Sigmoid colon (tissue), 6 donors: ENCODE measurements at regions not wholly inside any gene's neighbourhood (a gene's known extent, or its start where the extent isn't known, plus 50 kb on each side); places are given as distances from the start of the nearest gene placed in this dataset.
A peak's percentile ranks its signal among the peaks of the same experiment; 100 is the strongest.

Experiments
- DNase-seq: peaks from one replicate; pipeline ENCODE4 v3.0.0-alpha.2; 2019
- H3K27ac ChIP-seq, 4 donors: fragments of 200-600 bp; sonication (generic); one replicate each; pipeline ENCODE4 v1.5.1; 2016 to 2019; ENCODE audit warnings: mild to moderate bottlenecking in 1 of 4
- H3K27me3 ChIP-seq, 3 donors: fragments of 200-600 bp; sonication (generic); one replicate each; pipeline ENCODE4 v1.5.1; 2019; ENCODE audit warnings: mild to moderate bottlenecking in 1 of 3
- H3K36me3 ChIP-seq, 4 donors: fragments of 200-600 bp; sonication (generic); one replicate each; pipeline ENCODE4 v1.5.1; 2016 to 2019
- H3K4me1 ChIP-seq, 4 donors: fragments of 200-600 bp; sonication (generic); one replicate each; pipeline ENCODE4 v1.5.1; 2017 to 2019
- H3K4me3 ChIP-seq, 4 donors: fragments of 200-600 bp; sonication (generic); one replicate each; pipeline ENCODE4 v1.5.1; 2017 to 2019; ENCODE audit warnings: mild to moderate bottlenecking in 2 of 4, moderate library complexity in 1 of 4
- H3K9me3 ChIP-seq, 4 donors: fragments of 200-600 bp in 3 of 4; sonication (generic) in 3 of 4; one replicate each; pipeline versions ENCODE4 v1.5.1 to v1.6.1; 2013 to 2019
- CTCF ChIP-seq, 4 experiments: fragments of 450-650 bp in 3 of 4; fragments of 200-600 bp in 1 of 4; IDR thresholded peaks; one replicate each; pipeline ENCODE4 v1.5.1; 2016 to 2019; ENCODE audit warnings: antibody characterized with exemption in 4 of 4, mild to moderate bottlenecking in 3 of 4, moderate library complexity in 2 of 4
- EP300 ChIP-seq, 4 donors: sonication (generic); formaldehyde crosslinking; IDR thresholded peaks; one replicate each; pipeline ENCODE4 v1.6.1; 2017; ENCODE audit warnings: antibody characterized with exemption in 4 of 4
- POLR2A ChIP-seq, 2 donors: fragments of 450-650 bp; IDR thresholded peaks; one replicate each; pipeline ENCODE4 v1.6.1; 2016; ENCODE audit warnings: antibody characterized with exemption in 2 of 2, mild to moderate bottlenecking in 2 of 2, moderate library complexity in 2 of 2
- POLR2AphosphoS5 ChIP-seq, 4 donors: sonication (generic); formaldehyde crosslinking; IDR thresholded peaks; one replicate each; pipeline ENCODE4 v1.6.1; 2017; ENCODE audit warnings: antibody characterized with exemption in 4 of 4
- WGBS, 2 donors: extraction: QIAGEN DNeasy Blood & Tissue Kit; methylation state at CpG; one replicate each; pipeline ENCODE4 v1.1.7; 2013; 5-methylcytosine and 5-hydroxymethylcytosine counted together
- intact Hi-C: fragments of 100-400 bp; cut with DNase I; formaldehyde crosslinking; loops from one replicate; pipeline ENCODE4 v1.15.1; 2023
- donor health status: healthy with polysubstance abuse.
- donor health status: healthy.

- Histone ChIP-seq H3K27me3 (no peaks in the 10 kb centered on the region), H3K36me3 (no peaks in the 10 kb centered on the region), H3K27ac (no peak overlapping the region), H3K9me3 (no peaks in the 10 kb centered on the region), H3K4me1 (peaks cover 0 to 15% (median 5%) of the 10 kb centered on the region in 4 donors), H3K4me3 (no peak overlapping the region)
- DNase-seq: no peak
- TF ChIP-seq POLR2A (IDR thresholded peaks at IDR 0.05): no peak
- TF ChIP-seq POLR2AphosphoS5 (IDR thresholded peaks at IDR 0.05): no peak
- intact Hi-C loops: loop anchor here (5.0 kb wide), 1 partner anchor 137 kb away; no protein-coding TSS in a partner anchor
- 75 to 86% methylated on average over 3 of the region's 3 CpGs for WGBS, 2 donors
Measured at GRCh38 chr3:147940405-147941193, 531.4 kb downstream of the ZIC1 start.

GRCh38 chr3:147941969-147942368 lies 532.8 kb downstream of the ZIC1 start:
- Histone ChIP-seq H3K4me3 (no peak overlapping the region), H3K27ac (no peak overlapping the region), H3K27me3 (no peaks in the 10 kb centered on the region), H3K36me3 (no peaks in the 10 kb centered on the region), H3K4me1 (peaks cover 0 to 18% (median 10%) of the 10 kb centered on the region in 4 donors), H3K9me3 (no peaks in the 10 kb centered on the region)
- TF ChIP-seq POLR2A (IDR thresholded peaks at IDR 0.05) (no peak), CTCF (IDR thresholded peaks at IDR 0.05) (no peak), EP300 (IDR thresholded peaks at IDR 0.05) (no peak), POLR2AphosphoS5 (IDR thresholded peaks at IDR 0.05) (no peak)
- no peak for DNase-seq
- intact Hi-C loops: loop anchor here (5.0 kb wide), 1 partner anchor 135 kb away; no protein-coding TSS in a partner anchor
- WGBS, 2 donors: 76 to 78% methylated on average over 2 of the region's 2 CpGs

DNA sequence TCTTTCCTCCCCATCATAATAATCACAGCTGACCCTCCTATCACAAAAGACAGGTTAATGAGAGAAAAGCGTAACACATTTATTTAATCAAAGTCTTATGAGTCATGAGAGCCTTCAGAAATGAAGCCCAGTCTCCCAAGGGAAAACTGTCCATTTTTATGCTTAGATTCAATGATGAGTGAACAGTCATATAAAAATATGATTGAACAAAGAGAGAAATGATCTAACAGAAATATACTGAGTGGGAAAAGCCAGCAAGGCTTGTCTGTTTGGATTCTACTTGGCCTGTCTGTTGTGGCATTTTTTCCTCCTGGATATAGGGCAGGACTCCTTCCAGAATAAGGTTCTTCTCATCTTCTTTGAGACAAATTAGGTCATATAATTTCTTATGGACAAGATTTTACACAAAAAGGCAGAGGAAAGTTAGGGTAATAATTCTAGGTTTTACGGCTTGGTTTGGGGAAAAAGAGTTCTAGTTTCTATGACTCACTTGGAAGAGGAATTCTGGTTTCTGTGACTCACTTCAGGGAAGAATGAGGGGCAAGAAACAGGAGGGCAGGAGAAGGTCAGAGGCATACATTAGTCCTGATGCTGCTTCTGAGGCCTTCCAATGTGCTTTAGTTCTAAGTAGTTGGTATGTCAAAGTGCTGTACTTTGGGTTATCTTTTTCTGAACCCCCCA lies 534.2 kb downstream of the ZIC1 start:
- no peaks in the 10 kb centered on the region for H3K27me3 ChIP-seq
- H3K4me3 ChIP-seq: no peak overlapping the region
- peak in 1 of 4 donors; percentile 38 for TF ChIP-seq POLR2AphosphoS5 (IDR thresholded peaks at IDR 0.05)
- no peak for TF ChIP-seq POLR2A (IDR thresholded peaks at IDR 0.05)
- no peaks in the 10 kb centered on the region for H3K9me3 ChIP-seq
- peaks cover 0 to 18% (median 10%) of the 10 kb centered on the region in 4 donors for H3K4me1 ChIP-seq
- WGBS, 2 donors: 84 to 88% methylated on average over 2 of the region's 2 CpGs
- peak overlapping the region in 3 of 4 donors; percentile 18 to 60 (median 52) for H3K27ac ChIP-seq
- no peak for DNase-seq
- H3K36me3 ChIP-seq: no peaks in the 10 kb centered on the region
- intact Hi-C loops: loop anchor here (5.0 kb wide), 1 partner anchor 134 kb away; no protein-coding TSS in a partner anchor

- TF ChIP-seq CTCF (IDR thresholded peaks at IDR 0.05) (peak in 3 of 4 experiments; percentile 30 to 56 (median 43)), EP300 (IDR thresholded peaks at IDR 0.05) (no peak)
- H3K27ac ChIP-seq: peak overlapping the region in 3 of 4 donors; percentile 41 to 63 (median 57)
- 35 to 45% methylated on average over 4 of the region's 4 CpGs for WGBS, 2 donors
- intact Hi-C loops: no loop called here
- no peaks in the 10 kb centered on the region for H3K27me3 ChIP-seq
- no peaks in the 10 kb centered on the region for H3K36me3 ChIP-seq
- no peaks in the 10 kb centered on the region for H3K9me3 ChIP-seq
- peaks cover 0 to 18% (median 10%) of the 10 kb centered on the region in 4 donors for H3K4me1 ChIP-seq
- peak overlapping the region in 3 of 4 donors; percentile 24 to 34 (median 33) for H3K4me3 ChIP-seq
- peak; percentile 69 for DNase-seq
Measured at GRCh38 chr3:147945968-147946519, 536.9 kb downstream of the ZIC1 start.

DNA sequence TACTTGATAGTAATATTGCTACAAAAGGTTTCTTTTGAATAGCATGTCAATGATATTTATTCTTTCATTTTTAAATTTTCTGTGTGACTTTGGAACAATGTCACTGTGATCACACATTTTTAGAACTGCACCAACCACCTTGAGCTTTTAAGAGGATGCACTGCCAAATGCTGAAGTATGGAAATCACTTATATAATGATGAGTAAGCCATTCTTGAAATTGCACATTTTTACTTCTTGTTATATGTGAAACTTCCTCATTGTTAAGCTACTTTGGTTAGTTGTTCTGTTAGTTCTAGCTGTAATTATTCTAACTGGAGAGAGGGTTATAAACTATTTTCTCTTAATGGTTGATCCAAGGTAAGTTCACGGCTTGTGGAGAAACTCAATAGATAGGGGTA lies 547.5 kb downstream of the ZIC1 start:
- no peak for TF ChIP-seq CTCF (IDR thresholded peaks at IDR 0.05)
- TF ChIP-seq EP300 (IDR thresholded peaks at IDR 0.05): no peak
- TF ChIP-seq POLR2A (IDR thresholded peaks at IDR 0.05): no peak
- TF ChIP-seq POLR2AphosphoS5 (IDR thresholded peaks at IDR 0.05): no peak
- DNase-seq: no peak
- H3K36me3 ChIP-seq: no peaks in the 10 kb centered on the region
- no peak overlapping the region for H3K27ac ChIP-seq
- H3K4me3 ChIP-seq: no peak overlapping the region
- H3K4me1 ChIP-seq: no peaks in the 10 kb centered on the region
- WGBS, 2 donors: 86 to 92% methylated on average over 1 of the region's 1 CpG
- no peaks in the 10 kb centered on the region for H3K27me3 ChIP-seq
- intact Hi-C loops: no loop called here
- peaks cover 0 to 2% (median 0%) of the 10 kb centered on the region in 4 donors for H3K9me3 ChIP-seq
